NB4 (cell line): ENCODE measurements at regions not wholly inside any gene's neighbourhood (a gene's known extent, or its start where the extent isn't known, plus 50 kb on each side); places are given as distances from the start of the nearest gene placed in this dataset.
"Not testable (repeated sequence)": the region's sequence is repeated elsewhere in the genome, so short reads cannot be mapped to it uniquely, and the experiment has no call there.

Experiments
- DNase-seq: peaks from one replicate; pipeline ENCODE4 v3.0.0; 2010; ENCODE audit warnings: low read depth
- H3K4me3 ChIP-seq: one replicate; pipeline ENCODE4 v1.5.1; 2011; ENCODE audit warnings: mild to moderate bottlenecking, low read depth, low read length, moderate library complexity
- MAX ChIP-seq: IDR thresholded peaks from 2 replicates; pipeline ENCODE4 v1.6.1; 2011; ENCODE audit warnings: low read depth, low read length
- MYC ChIP-seq: IDR thresholded peaks from 2 replicates; pipeline ENCODE4 v1.6.1; 2011; ENCODE audit warnings: low read depth, low read length
- POLR2A ChIP-seq: IDR thresholded peaks from 2 replicates; pipeline ENCODE4 v1.6.1; 2011; ENCODE audit warnings: mild to moderate bottlenecking; ENCODE audit not compliant: insufficient read length; ENCODE audit errors: extremely low read depth
- TF ChIP-seq, protein P1 (sequence below): IDR thresholded peaks from one replicate; pipeline ENCODE4 v1.5.1; 2012; ENCODE audit warnings: low read depth, low read length

GRCh38 chr1:198850196-198850595, 211.4 kb downstream of the PTPRC start:
- no peak for DNase-seq
- H3K4me3 ChIP-seq, result no peak overlapping the region
- TF ChIP-seq POLR2A (no peak), MYC (no peak), MAX (no peak)
- TF ChIP-seq, protein P1, sequence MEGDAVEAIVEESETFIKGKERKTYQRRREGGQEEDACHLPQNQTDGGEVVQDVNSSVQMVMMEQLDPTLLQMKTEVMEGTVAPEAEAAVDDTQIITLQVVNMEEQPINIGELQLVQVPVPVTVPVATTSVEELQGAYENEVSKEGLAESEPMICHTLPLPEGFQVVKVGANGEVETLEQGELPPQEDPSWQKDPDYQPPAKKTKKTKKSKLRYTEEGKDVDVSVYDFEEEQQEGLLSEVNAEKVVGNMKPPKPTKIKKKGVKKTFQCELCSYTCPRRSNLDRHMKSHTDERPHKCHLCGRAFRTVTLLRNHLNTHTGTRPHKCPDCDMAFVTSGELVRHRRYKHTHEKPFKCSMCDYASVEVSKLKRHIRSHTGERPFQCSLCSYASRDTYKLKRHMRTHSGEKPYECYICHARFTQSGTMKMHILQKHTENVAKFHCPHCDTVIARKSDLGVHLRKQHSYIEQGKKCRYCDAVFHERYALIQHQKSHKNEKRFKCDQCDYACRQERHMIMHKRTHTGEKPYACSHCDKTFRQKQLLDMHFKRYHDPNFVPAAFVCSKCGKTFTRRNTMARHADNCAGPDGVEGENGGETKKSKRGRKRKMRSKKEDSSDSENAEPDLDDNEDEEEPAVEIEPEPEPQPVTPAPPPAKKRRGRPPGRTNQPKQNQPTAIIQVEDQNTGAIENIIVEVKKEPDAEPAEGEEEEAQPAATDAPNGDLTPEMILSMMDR, result no peak

- H3K4me3 ChIP-seq, DNase-seq: not testable (repeated sequence)
Measured at GRCh38 chr1:198850966-198851365, 212.1 kb downstream of the PTPRC start.

GRCh38 chr1:198856601-198857000, 217.8 kb downstream of the PTPRC start:
- no peak overlapping the region for H3K4me3 ChIP-seq
- no peak for DNase-seq
- TF ChIP-seq POLR2A (no peak), MYC (no peak), MAX (no peak)
- TF ChIP-seq, protein P1, result no peak

DNA sequence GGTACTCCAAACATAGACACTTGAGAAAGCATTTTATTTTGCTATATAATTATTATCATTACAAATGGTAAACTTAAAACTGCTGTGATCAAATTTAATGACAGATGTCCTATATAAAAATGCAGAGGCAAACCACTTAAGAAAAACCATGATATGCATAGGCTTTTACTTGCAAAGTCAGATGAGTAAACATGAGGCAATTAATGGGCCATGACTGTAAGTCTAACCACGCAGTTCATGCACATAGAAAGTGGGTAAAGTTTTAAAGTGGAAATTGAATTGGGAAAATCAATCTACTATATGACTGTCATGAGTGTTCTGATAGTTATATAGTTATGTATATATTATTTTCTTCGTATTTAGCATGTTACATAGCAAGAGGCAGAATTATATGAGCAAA, 219.2 kb downstream of the PTPRC start:
- no peak for TF ChIP-seq MYC
- no peak for TF ChIP-seq MAX
- TF ChIP-seq, protein P1, result no peak
- no peak for TF ChIP-seq POLR2A
- H3K4me3 ChIP-seq, result no peak overlapping the region
- no peak for DNase-seq

- no peak overlapping the region for H3K4me3 ChIP-seq
- no peak for TF ChIP-seq POLR2A
- no peak for TF ChIP-seq MAX
- TF ChIP-seq, protein P1, result no peak
- no peak for TF ChIP-seq MYC
- DNase-seq, result no peak
Measured at GRCh38 chr1:198860371-198860770, 221.5 kb downstream of the PTPRC start.

- no peak for TF ChIP-seq MYC
- TF ChIP-seq POLR2A, result no peak
- TF ChIP-seq MAX, result no peak
- H3K4me3 ChIP-seq, result no peak overlapping the region
- DNase-seq, result no peak
Measured at GRCh38 chr1:198861636-198862035, 222.8 kb downstream of the PTPRC start.

DNA sequence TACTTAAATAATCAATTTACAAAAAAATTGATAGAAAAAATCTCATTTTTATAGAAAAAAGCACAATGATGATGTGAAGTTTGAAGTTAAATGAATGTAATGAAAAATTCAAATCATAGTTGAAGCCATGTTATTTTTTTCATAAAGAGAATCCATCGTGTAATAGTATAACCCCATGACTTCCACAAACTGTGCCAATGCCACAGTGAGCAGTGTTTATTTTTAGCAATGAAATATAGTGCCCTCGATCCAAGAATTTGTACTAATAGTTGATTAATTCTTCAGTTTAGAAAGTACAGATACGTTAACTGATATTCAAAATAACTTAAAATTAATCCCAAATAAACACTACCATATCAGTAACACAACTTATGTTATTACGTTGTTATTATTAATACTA, 225.9 kb downstream of the PTPRC start:
- TF ChIP-seq POLR2A (no peak), MAX (no peak), MYC (no peak)
- TF ChIP-seq, protein P1, result no peak
- no peak overlapping the region for H3K4me3 ChIP-seq
- DNase-seq, result no peak
